Progenitor cell of endocrine pancreas (in vitro differentiated cells): ENCODE measurements at regions not wholly inside any gene's neighbourhood (a gene's known extent, or its start where the extent isn't known, plus 50 kb on each side); places are given as distances from the start of the nearest gene placed in this dataset.

Experiments
- DNase-seq: peaks from one replicate; pipeline ENCODE4 v3.0.0; 2021; ENCODE audit warnings: low spot score; ENCODE audit not compliant: unreplicated experiment
- H3K27ac Mint-ChIP-seq: 2 replicates; pipeline ENCODE4 v1.8.0; 2021; ENCODE audit warnings: mild to moderate bottlenecking, moderate library complexity, mixed read lengths
- H3K27me3 Mint-ChIP-seq: 2 replicates; pipeline ENCODE4 v1.8.0; 2021; ENCODE audit warnings: mixed read lengths
- H3K36me3 Mint-ChIP-seq: 2 replicates; pipeline ENCODE4 v1.8.0; 2022; ENCODE audit warnings: mixed read lengths; ENCODE audit not compliant: insufficient read depth
- H3K4me1 Mint-ChIP-seq: 2 replicates; pipeline ENCODE4 v1.8.0; 2021; ENCODE audit warnings: low read depth, mixed read lengths
- H3K4me3 Mint-ChIP-seq: 2 replicates; pipeline ENCODE4 v1.8.0; 2021; ENCODE audit warnings: low read depth, mild to moderate bottlenecking, moderate library complexity, mixed read lengths
- H3K9me3 Mint-ChIP-seq: 2 replicates; pipeline ENCODE4 v1.8.0; 2021; ENCODE audit warnings: low read depth, mixed read lengths
- TF ChIP-seq, protein P1 (sequence below): fragments of 200-600 bp; sonication (generic); IDR thresholded peaks from one replicate; pipeline ENCODE4 v1.5.0; 2021; ENCODE audit warnings: antibody characterized with exemption, mild to moderate bottlenecking; ENCODE audit not compliant: unreplicated experiment

DNA sequence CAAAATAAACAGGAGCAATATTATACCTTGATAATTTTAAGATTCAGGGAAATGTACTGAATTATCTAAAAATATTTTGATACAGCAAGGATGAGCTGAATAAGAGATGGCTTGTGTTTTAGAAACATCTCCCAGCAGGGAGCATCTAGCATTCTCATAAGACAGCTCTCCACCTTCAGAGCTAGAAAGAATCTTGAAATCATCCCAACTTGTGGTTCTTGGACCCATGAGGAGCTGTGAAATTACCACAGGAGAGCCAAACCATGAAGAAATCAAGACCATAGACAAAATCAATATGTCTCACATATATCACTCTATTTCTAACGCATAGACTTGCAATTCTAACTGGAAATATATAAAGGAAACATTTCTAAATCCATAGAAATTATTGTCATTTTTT, 210.6 kb upstream of the DKK2 start:
- no peak for DNase-seq
- no peak overlapping the region for H3K27ac Mint-ChIP-seq
- peaks cover 1% of the 10 kb centered on the region for H3K4me1 Mint-ChIP-seq
- no peak overlapping the region for H3K4me3 Mint-ChIP-seq
- H3K9me3 Mint-ChIP-seq: no peaks in the 10 kb centered on the region
- no peaks in the 10 kb centered on the region for H3K27me3 Mint-ChIP-seq
- H3K36me3 Mint-ChIP-seq: no peaks in the 10 kb centered on the region
- TF ChIP-seq, protein P1, sequence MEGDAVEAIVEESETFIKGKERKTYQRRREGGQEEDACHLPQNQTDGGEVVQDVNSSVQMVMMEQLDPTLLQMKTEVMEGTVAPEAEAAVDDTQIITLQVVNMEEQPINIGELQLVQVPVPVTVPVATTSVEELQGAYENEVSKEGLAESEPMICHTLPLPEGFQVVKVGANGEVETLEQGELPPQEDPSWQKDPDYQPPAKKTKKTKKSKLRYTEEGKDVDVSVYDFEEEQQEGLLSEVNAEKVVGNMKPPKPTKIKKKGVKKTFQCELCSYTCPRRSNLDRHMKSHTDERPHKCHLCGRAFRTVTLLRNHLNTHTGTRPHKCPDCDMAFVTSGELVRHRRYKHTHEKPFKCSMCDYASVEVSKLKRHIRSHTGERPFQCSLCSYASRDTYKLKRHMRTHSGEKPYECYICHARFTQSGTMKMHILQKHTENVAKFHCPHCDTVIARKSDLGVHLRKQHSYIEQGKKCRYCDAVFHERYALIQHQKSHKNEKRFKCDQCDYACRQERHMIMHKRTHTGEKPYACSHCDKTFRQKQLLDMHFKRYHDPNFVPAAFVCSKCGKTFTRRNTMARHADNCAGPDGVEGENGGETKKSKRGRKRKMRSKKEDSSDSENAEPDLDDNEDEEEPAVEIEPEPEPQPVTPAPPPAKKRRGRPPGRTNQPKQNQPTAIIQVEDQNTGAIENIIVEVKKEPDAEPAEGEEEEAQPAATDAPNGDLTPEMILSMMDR: no peak

GRCh38 chr4:107243141-107243781, 207.1 kb upstream of the DKK2 start:
- H3K36me3 Mint-ChIP-seq: no peaks in the 10 kb centered on the region
- no peaks in the 10 kb centered on the region for H3K27me3 Mint-ChIP-seq
- no peak overlapping the region for H3K4me3 Mint-ChIP-seq
- no peak overlapping the region for H3K27ac Mint-ChIP-seq
- TF ChIP-seq, protein P1: no peak
- peaks cover 5% of the 10 kb centered on the region for H3K9me3 Mint-ChIP-seq
- no peaks in the 10 kb centered on the region for H3K4me1 Mint-ChIP-seq
- DNase-seq: no peak

DNA sequence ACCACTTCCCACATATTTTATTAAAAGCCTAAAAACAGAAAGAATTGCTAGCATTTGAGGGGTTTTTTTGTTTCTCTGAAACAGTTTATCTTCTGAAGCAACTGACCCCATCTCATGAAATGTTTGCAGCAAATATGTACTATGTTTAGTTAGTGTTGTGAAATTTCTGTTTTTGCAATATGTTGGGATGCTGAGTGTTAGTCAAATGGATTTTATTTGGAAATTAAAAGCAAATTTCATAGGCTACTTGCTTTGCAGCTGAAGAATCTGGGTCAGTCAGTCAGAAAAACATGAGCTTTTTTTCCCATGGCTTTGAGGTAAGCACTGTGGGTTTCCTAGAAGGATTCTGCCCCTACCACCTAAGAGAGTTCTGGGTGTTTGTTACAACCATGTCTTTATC, 184.9 kb upstream of the DKK2 start:
- no peak for DNase-seq

DNA sequence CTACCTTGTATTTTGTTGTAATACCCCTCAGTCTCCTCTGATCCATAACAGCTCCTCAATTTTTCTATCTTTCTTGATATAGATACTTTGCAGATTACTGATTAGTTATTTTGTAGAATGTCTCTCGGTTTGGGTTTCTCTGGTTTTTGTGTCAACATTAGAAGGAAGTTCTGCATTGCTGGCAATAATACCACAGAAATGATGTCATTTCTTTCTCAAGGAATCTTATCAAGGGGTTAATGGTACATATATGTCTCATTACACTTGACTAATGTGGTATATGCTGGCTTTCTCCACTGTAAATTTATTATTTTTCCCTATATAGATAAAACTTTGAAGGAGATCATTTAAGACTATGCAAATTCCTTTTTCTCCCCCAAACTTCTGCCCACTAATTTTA, 183.6 kb upstream of the DKK2 start:
- Mint-ChIP-seq H3K4me3 (no peak overlapping the region), H3K9me3 (peaks cover 4% of the 10 kb centered on the region), H3K27ac (no peak overlapping the region), H3K27me3 (peaks cover 7% of the 10 kb centered on the region), H3K4me1 (no peaks in the 10 kb centered on the region), H3K36me3 (no peaks in the 10 kb centered on the region)
- DNase-seq: no peak
- TF ChIP-seq, protein P1: no peak

More for the DNA sequence above, 184.9 kb upstream of the DKK2 start:
- peaks cover 4% of the 10 kb centered on the region for H3K27me3 Mint-ChIP-seq
- TF ChIP-seq, protein P1: no peak
- no peaks in the 10 kb centered on the region for H3K9me3 Mint-ChIP-seq
- H3K27ac Mint-ChIP-seq: no peak overlapping the region
- no peaks in the 10 kb centered on the region for H3K36me3 Mint-ChIP-seq
- no peaks in the 10 kb centered on the region for H3K4me1 Mint-ChIP-seq
- H3K4me3 Mint-ChIP-seq: no peak overlapping the region

- Mint-ChIP-seq H3K27me3 (peaks cover 7% of the 10 kb centered on the region), H3K9me3 (peaks cover 4% of the 10 kb centered on the region), H3K27ac (no peak overlapping the region), H3K4me1 (peaks cover 3% of the 10 kb centered on the region), H3K4me3 (no peak overlapping the region), H3K36me3 (no peaks in the 10 kb centered on the region)
- TF ChIP-seq, protein P1: no peak
- no peak for DNase-seq
Measured at GRCh38 chr4:107216379-107216778, 180.3 kb upstream of the DKK2 start.
